Gastrocnemius medialis (tissue), 4 donors: ENCODE measurements at regions not wholly inside any gene's neighbourhood (a gene's known extent, or its start where the extent isn't known, plus 50 kb on each side); places are given as distances from the start of the nearest gene placed in this dataset.

Experiments
- ATAC-seq, 2 donors: fragments of 150-250 bp; one replicate each; pipeline ENCODE4 v1.9.1; 2016
- DNase-seq, 2 donors: peaks; one replicate each; pipeline ENCODE4 v3.0.0-alpha.2; 2019
- H3K27ac ChIP-seq, 4 donors: fragments of 200-600 bp; sonication (generic); 1 replicate in 1 of 4; 2 replicates in 3 of 4; pipeline ENCODE4 v1.5.1; 2016 to 2018; ENCODE audit warnings: mild to moderate bottlenecking in 2 of 4, moderate library complexity in 1 of 4
- H3K27me3 ChIP-seq, 3 donors: fragments of 200-600 bp; sonication (generic) in 2 of 3; 1 replicate in 1 of 3; 2 replicates in 2 of 3; pipeline versions ENCODE4 v1.5.1 to v1.6.0; 2016 to 2019; ENCODE audit warnings: mild to moderate bottlenecking in 1 of 3, moderate library complexity in 1 of 3
- H3K36me3 ChIP-seq, 2 donors: fragments of 200-600 bp; sonication (generic) in 1 of 2; one replicate each; pipeline ENCODE4 v1.5.1; 2017 to 2018
- H3K4me1 ChIP-seq, 2 donors: fragments of 200-600 bp; sonication (generic) in 1 of 2; one replicate each; pipeline ENCODE4 v1.5.1; 2016 to 2017; ENCODE audit warnings: mild to moderate bottlenecking in 2 of 2
- H3K4me3 ChIP-seq, 4 donors: fragments of 200-600 bp; sonication (generic) in 3 of 4; 1 replicate in 1 of 4; 2 replicates in 3 of 4; pipeline ENCODE4 v1.5.1; 2016 to 2019; ENCODE audit warnings: mild to moderate bottlenecking in 2 of 4
- H3K9me3 ChIP-seq, 3 donors: fragments of 200-600 bp; sonication (generic) in 2 of 3; 1 replicate in 1 of 3; 2 replicates in 2 of 3; pipeline ENCODE4 v1.5.1; 2016 to 2019
- POLR2A ChIP-seq, 2 donors: fragments of 450-650 bp; IDR thresholded peaks; one replicate each; pipeline ENCODE4 v1.6.1; 2017; ENCODE audit warnings: antibody characterized with exemption in 2 of 2, mild to moderate bottlenecking in 2 of 2, moderate library complexity in 2 of 2
- in situ Hi-C, 4 donors: fragments of 200-750 bp; cut with MboI; loops; one replicate each; pipeline versions ENCODE4 v1.15.0 to v1.8.0; 2017; ENCODE audit warnings: low sequenced_read_pairs in 4 of 4
- intact Hi-C: fragments of 100-400 bp; cut with DNase I; formaldehyde crosslinking; loops from one replicate; pipeline ENCODE4 v1.15.1; 2023; ENCODE audit warnings: low total_unique reads
- TF ChIP-seq, protein P1 (sequence below), 5 experiments: fragments of 450-650 bp in 3 of 5; fragments of 200-600 bp in 2 of 5; sonication (generic) in 2 of 5; IDR thresholded peaks in 4 of 5; conservative IDR thresholded peaks in 1 of 5; 1 replicate in 4 of 5; 2 replicates in 1 of 5; pipeline ENCODE4 v1.5.1; 2016 to 2019; ENCODE audit warnings: antibody characterized with exemption in 5 of 5, mild to moderate bottlenecking in 3 of 5, moderate library complexity in 3 of 5

DNA sequence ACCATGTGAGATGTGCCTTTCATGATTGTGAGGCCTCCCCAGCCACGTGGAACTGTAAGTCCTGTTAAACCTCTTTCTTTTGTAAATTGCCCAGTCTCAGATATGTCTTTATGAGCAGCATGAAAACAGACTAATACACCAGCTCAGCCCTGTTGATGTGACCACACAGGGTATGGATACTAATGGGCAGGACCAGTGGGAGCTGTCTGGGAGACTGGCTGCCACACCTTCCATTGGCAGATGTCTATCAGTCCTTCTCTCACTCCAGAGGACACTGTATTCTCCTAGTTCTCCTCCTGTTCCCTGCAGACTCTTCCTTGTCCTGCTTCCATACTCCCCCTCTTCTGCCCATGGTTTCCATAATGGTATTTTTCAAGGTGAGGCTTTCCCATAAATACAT, 104.4 kb downstream of the PRLHR start:
- TF ChIP-seq, protein P1, sequence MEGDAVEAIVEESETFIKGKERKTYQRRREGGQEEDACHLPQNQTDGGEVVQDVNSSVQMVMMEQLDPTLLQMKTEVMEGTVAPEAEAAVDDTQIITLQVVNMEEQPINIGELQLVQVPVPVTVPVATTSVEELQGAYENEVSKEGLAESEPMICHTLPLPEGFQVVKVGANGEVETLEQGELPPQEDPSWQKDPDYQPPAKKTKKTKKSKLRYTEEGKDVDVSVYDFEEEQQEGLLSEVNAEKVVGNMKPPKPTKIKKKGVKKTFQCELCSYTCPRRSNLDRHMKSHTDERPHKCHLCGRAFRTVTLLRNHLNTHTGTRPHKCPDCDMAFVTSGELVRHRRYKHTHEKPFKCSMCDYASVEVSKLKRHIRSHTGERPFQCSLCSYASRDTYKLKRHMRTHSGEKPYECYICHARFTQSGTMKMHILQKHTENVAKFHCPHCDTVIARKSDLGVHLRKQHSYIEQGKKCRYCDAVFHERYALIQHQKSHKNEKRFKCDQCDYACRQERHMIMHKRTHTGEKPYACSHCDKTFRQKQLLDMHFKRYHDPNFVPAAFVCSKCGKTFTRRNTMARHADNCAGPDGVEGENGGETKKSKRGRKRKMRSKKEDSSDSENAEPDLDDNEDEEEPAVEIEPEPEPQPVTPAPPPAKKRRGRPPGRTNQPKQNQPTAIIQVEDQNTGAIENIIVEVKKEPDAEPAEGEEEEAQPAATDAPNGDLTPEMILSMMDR (IDR thresholded peaks at IDR 0.05 in 4 of 5, conservative IDR thresholded peaks at IDR 0.05 in 1 of 5) = no peak
- TF ChIP-seq POLR2A (IDR thresholded peaks at IDR 0.05) = no peak
- H3K36me3 ChIP-seq = no peaks in the 10 kb centered on the region
- no peaks in the 10 kb centered on the region for H3K4me1 ChIP-seq
- H3K27me3 ChIP-seq = no peaks in the 10 kb centered on the region
- DNase-seq (no peak), ATAC-seq (no peak)
- H3K27ac ChIP-seq = no peak overlapping the region
- intact Hi-C loops (no loop called here), in situ Hi-C loops (no loop called here)
- H3K4me3 ChIP-seq = no peak overlapping the region
- H3K9me3 ChIP-seq = no peaks in the 10 kb centered on the region

DNA sequence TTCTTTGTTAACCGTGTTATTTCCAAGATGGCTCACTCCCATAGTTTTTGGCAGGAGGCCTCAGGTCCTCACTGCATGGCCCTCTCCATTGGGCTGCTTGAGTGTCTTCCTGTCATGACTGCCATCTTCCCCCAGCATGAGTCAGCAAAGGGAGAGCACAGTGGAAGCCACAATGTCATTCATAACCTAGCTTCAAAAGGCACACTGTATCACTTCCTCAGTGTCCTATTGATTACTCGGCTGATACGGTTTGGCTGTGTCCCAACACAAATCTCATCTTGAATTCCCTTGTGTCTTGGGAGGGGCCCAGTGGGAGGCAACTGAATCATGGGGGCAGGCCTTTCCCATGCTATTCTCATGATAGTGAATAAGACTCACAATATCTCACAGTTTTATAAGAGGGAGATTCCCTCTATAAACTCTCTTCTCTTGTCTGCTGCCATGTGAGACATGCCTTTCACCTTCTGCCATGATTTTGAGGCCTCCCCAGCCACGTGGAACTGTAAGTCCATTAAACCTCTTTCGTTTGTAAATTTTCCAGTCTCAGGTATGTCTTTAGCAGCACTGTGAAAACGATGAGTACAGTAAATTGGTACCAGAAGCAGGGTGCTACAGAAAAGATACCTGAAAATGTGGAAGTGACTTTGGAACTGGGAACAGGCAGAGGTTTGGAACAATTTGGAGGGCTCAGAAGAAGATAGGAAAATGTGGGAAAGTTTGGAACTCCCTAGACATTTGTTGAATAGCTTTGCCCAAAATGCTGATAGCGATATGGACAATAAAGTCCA, 106.5 kb downstream of the PRLHR start:
- H3K27me3 ChIP-seq = no peaks in the 10 kb centered on the region
- no peak overlapping the region for H3K4me3 ChIP-seq

DNA sequence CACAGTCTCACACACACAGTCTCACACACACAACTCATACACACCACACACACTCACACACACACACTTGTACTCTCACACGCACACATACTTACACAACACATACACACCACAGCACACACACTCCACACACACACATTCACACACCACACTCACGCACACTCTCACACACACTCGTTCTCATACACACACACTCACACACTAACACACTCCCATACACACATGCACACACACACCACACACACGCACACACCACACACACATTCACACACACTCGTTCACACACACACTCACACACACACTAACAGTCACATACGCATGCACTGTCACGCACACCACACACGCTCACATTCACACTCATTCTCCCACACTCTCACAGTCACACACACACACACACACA, 109.8 kb downstream of the PRLHR start:
- ATAC-seq = no peak
- intact Hi-C loops (no loop called here), in situ Hi-C loops (no loop called here)
- Histone ChIP-seq H3K27ac (no peak overlapping the region), H3K27me3 (no peaks in the 10 kb centered on the region), H3K4me1 (no peaks in the 10 kb centered on the region), H3K4me3 (no peak overlapping the region), H3K36me3 (no peaks in the 10 kb centered on the region), H3K9me3 (no peaks in the 10 kb centered on the region)
- no peak for DNase-seq
- TF ChIP-seq, protein P1 (IDR thresholded peaks at IDR 0.05 in 4 of 5, conservative IDR thresholded peaks at IDR 0.05 in 1 of 5) = no peak
- TF ChIP-seq POLR2A (IDR thresholded peaks at IDR 0.05) = no peak

More for the DNA sequence above, 106.5 kb downstream of the PRLHR start:
- TF ChIP-seq POLR2A (IDR thresholded peaks at IDR 0.05) = no peak
- TF ChIP-seq, protein P1 (IDR thresholded peaks at IDR 0.05 in 4 of 5, conservative IDR thresholded peaks at IDR 0.05 in 1 of 5) = no peak
- no peaks in the 10 kb centered on the region for H3K4me1 ChIP-seq
- DNase-seq (no peak), ATAC-seq (no peak)
- intact Hi-C loops (no loop called here), in situ Hi-C loops (no loop called here)
- H3K9me3 ChIP-seq = no peaks in the 10 kb centered on the region
- no peak overlapping the region for H3K27ac ChIP-seq
- H3K36me3 ChIP-seq = no peaks in the 10 kb centered on the region

DNA sequence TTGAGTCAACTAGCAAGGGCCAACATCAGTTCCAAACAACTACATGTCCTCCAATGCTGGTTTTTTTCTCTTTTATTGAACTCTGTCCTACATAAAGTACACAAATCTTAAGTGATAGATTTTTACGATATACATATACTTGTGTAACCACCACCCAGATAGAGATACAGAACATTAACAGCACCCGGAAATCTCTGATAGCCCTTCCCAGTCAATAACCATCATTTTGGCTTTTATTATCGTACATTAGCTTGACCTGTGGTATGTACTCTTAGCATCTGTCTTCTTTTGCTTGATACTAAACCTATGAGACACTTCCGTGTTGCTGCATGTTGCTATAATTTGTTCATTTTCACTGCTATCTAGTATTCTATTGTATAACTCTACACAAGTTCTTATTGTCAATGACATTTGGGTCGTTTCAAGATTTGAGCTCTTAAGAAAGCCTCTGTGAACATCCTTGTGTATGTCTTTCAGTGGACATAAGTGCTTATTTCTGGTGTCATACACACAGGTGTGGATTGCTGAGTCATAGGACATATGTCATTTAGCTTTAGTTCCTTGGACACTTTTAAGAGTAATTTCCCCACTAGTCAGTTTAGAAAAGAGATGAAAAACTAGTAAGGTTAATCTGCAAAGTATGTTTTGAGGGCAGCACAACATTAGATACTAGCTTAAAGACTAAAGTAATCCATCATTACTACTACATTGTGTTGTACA, 111.1 kb downstream of the PRLHR start:
- in situ Hi-C loops (no loop called here), intact Hi-C loops (no loop called here)
- no peaks in the 10 kb centered on the region for H3K36me3 ChIP-seq
- ATAC-seq (no peak), DNase-seq (no peak)
- no peak overlapping the region for H3K27ac ChIP-seq
- no peaks in the 10 kb centered on the region for H3K4me1 ChIP-seq
- H3K9me3 ChIP-seq = no peaks in the 10 kb centered on the region
- TF ChIP-seq POLR2A (IDR thresholded peaks at IDR 0.05) = no peak
- TF ChIP-seq, protein P1 (IDR thresholded peaks at IDR 0.05 in 4 of 5, conservative IDR thresholded peaks at IDR 0.05 in 1 of 5) = no peak
- no peaks in the 10 kb centered on the region for H3K27me3 ChIP-seq
- H3K4me3 ChIP-seq = no peak overlapping the region
